ENCODE measurements at regions not wholly inside any gene's neighbourhood (a gene's known extent, or its start where the extent isn't known, plus 50 kb on each side); places are given as distances from the start of the nearest gene placed in this dataset.
A peak's percentile ranks its signal among the peaks of the same experiment; 100 is the strongest.

- Histone ChIP-seq H3K27ac (ENCODE audit: low read depth in 1 of 2, low read length in 2 of 2) (peak overlapping the region; percentile 33 to 54), H3K9me3 (ENCODE audit: control insufficient read depth, low read length) (no peaks in the 10 kb centered on the region), H3K4me3 (ENCODE audit: low read length in 2 of 2) (no peak overlapping the region), H3K27me3 (ENCODE audit: control insufficient read depth in 1 of 2, insufficient read depth in 2 of 2, low read length in 1 of 2) (no peaks in the 10 kb centered on the region), H3K36me3 (ENCODE audit: control insufficient read depth in 1 of 2, insufficient read depth in 2 of 2, low read length in 1 of 2) (no peaks in the 10 kb centered on the region), H3K4me1 (ENCODE audit: control insufficient read depth in 1 of 2, insufficient read depth in 2 of 2, low read length in 2 of 2) (peaks cover 7 to 15% of the 10 kb centered on the region in 2 donors)
- intact Hi-C loops (cut with DNase I) = no loop called here
- ATAC-seq (ENCODE audit: low FRiP score) (no peak), DNase-seq (no peak)
- WGBS, 2 donors = 70 to 76% methylated on average over 3 of the region's 3 CpGs
Observed at GRCh38 chr10:59082249-59082648, 94.2 kb upstream of the PHYHIPL start.

DNA sequence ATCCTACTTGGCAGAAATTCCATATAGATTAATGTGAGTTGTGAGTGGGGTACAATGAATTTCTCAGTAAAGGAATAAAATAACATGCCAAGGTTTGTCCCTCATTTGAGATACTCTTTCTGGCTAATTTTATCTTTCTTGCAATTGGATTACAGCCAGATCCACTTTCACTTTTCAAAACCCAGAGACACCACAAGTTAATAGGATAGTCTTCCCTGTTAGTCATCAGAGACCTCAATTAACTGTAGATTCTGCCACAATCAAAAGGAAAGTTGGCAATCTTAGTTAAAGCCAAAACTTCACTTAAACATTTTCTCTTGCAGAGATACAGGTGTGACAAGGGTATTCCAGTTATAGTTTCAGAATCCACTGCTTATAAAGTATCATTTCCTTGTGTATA lies 91.4 kb upstream of the PHYHIPL start:
- Histone ChIP-seq H3K4me3 (ENCODE audit: low read length in 2 of 2) (no peak overlapping the region), H3K4me1 (ENCODE audit: control insufficient read depth in 1 of 2, insufficient read depth in 2 of 2, low read length in 2 of 2) (peaks cover 4 to 13% of the 10 kb centered on the region in 2 donors), H3K27me3 (ENCODE audit: control insufficient read depth in 1 of 2, insufficient read depth in 2 of 2, low read length in 1 of 2) (no peaks in the 10 kb centered on the region), H3K27ac (ENCODE audit: low read depth in 1 of 2, low read length in 2 of 2) (no peak overlapping the region), H3K36me3 (ENCODE audit: control insufficient read depth in 1 of 2, insufficient read depth in 2 of 2, low read length in 1 of 2) (no peaks in the 10 kb centered on the region), H3K9me3 (ENCODE audit: control insufficient read depth, low read length) (no peaks in the 10 kb centered on the region)
- DNase-seq (no peak), ATAC-seq (ENCODE audit: low FRiP score) (no peak)
- intact Hi-C loops (cut with DNase I) = loop anchor here (5.0 kb wide), 2 partner anchors 83 to 88 kb away; no protein-coding TSS in a partner anchor

GRCh38 chr10:59085711-59086502 lies 90.5 kb upstream of the PHYHIPL start:
- 46 to 49% methylated on average over 6 of the region's 6 CpGs for WGBS, 2 donors
- Histone ChIP-seq H3K27me3 (ENCODE audit: control insufficient read depth in 1 of 2, insufficient read depth in 2 of 2, low read length in 1 of 2) (no peaks in the 10 kb centered on the region), H3K9me3 (ENCODE audit: control insufficient read depth, low read length) (no peaks in the 10 kb centered on the region), H3K4me3 (ENCODE audit: low read length in 2 of 2) (no peak overlapping the region), H3K27ac (ENCODE audit: low read depth in 1 of 2, low read length in 2 of 2) (peak overlapping the region in 1 of 2 donors; percentile 14), H3K4me1 (ENCODE audit: control insufficient read depth in 1 of 2, insufficient read depth in 2 of 2, low read length in 2 of 2) (peaks cover 0 to 9% of the 10 kb centered on the region in 2 donors), H3K36me3 (ENCODE audit: control insufficient read depth in 1 of 2, insufficient read depth in 2 of 2, low read length in 1 of 2) (no peaks in the 10 kb centered on the region)
- ATAC-seq (ENCODE audit: low FRiP score) (no peak), DNase-seq (no peak)
- intact Hi-C loops (cut with DNase I) = loop anchor here (5.0 kb wide), 2 partner anchors 84 to 89 kb away; no protein-coding TSS in a partner anchor

DNA sequence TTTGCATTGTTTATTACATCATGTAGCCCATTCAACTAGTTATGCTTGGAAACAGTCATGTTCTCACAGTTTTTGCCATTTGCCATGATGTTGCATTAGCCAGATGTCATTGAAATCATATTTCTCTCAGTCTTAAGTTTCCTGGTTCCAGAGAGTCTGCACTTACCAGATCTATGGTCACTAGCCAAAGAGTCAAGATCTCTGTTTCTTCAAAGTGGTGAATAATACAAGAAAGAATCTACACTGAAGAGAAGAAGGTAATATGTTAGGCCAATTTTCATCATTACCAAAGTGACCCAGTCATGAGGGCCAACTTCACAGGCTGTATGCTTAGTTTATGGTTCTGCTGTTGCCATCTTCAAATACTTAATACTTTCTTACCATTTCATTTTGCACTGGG lies 89.0 kb upstream of the PHYHIPL start:
- intact Hi-C loops (cut with DNase I) = loop anchor here (5.0 kb wide), 2 partner anchors 85 to 90 kb away; no protein-coding TSS in a partner anchor
- Histone ChIP-seq H3K27me3 (ENCODE audit: control insufficient read depth in 1 of 2, insufficient read depth in 2 of 2, low read length in 1 of 2) (no peaks in the 10 kb centered on the region), H3K4me1 (ENCODE audit: control insufficient read depth in 1 of 2, insufficient read depth in 2 of 2, low read length in 2 of 2) (peaks cover 6 to 7% of the 10 kb centered on the region in 2 donors), H3K27ac (ENCODE audit: low read depth in 1 of 2, low read length in 2 of 2) (peak overlapping the region in 1 of 2 donors; percentile 30), H3K9me3 (ENCODE audit: control insufficient read depth, low read length) (no peaks in the 10 kb centered on the region), H3K4me3 (ENCODE audit: low read length in 2 of 2) (no peak overlapping the region), H3K36me3 (ENCODE audit: control insufficient read depth in 1 of 2, insufficient read depth in 2 of 2, low read length in 1 of 2) (no peaks in the 10 kb centered on the region)
- DNase-seq = no peak
- ATAC-seq (ENCODE audit: low FRiP score) = no peak

DNA sequence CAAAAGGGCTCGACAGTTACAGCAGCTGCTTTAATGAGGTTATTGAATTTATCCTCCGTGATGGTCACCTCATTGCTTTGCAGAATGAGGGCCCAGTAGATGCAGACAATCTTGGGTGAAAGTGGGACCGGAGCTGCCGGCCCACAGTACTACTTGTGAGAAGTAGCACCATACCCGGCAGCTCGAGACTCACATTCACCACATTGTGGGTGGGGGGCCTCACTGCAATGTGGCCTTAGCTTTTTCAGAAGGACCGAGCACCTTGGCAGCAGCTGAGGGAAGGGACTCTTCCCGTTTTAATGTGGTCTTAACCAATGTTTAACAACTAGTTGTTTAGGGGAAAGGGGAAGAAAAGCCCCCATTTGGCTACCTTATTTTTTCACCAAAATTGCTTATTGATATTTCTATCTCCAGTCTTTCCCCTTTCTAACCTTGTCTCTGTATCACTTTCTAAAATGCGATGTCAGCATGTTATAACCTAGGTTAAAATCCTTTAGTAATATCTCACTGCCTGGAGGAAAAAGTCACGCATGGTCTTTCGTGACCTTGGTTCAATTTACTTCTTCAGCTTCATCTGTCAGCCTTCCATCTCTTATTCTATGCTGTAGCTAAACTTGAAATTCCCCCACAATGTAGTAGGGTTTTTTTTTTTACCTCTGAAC lies 87.4 kb upstream of the PHYHIPL start:
- no peak for ATAC-seq (ENCODE audit: low FRiP score)
- intact Hi-C loops (cut with DNase I) = loop anchor here (5.0 kb wide), 2 partner anchors 87 to 92 kb away; no protein-coding TSS in a partner anchor
- Histone ChIP-seq H3K36me3 (ENCODE audit: control insufficient read depth in 1 of 2, insufficient read depth in 2 of 2, low read length in 1 of 2) (no peaks in the 10 kb centered on the region), H3K9me3 (ENCODE audit: control insufficient read depth, low read length) (no peaks in the 10 kb centered on the region), H3K4me1 (ENCODE audit: control insufficient read depth in 1 of 2, insufficient read depth in 2 of 2, low read length in 2 of 2) (peaks cover 5 to 9% of the 10 kb centered on the region in 2 donors), H3K27ac (ENCODE audit: low read depth in 1 of 2, low read length in 2 of 2) (no peak overlapping the region), H3K27me3 (ENCODE audit: control insufficient read depth in 1 of 2, insufficient read depth in 2 of 2, low read length in 1 of 2) (no peaks in the 10 kb centered on the region), H3K4me3 (ENCODE audit: low read length in 2 of 2) (no peak overlapping the region)
- no peak for DNase-seq
- WGBS, 2 donors = 97% methylated on average over 11 of the region's 11 CpGs

- intact Hi-C loops (cut with DNase I) = loop anchor here in 1 of 2 donors (10.0 kb wide), 1 partner anchor 306 kb away; no protein-coding TSS in a partner anchor
- H3K36me3 ChIP-seq (ENCODE audit: control insufficient read depth in 1 of 2, insufficient read depth in 2 of 2, low read length in 1 of 2) = no peaks in the 10 kb centered on the region
- H3K27ac ChIP-seq (ENCODE audit: low read depth in 1 of 2, low read length in 2 of 2) = peak overlapping the region in 1 of 2 donors; percentile 57
- H3K4me1 ChIP-seq (ENCODE audit: control insufficient read depth in 1 of 2, insufficient read depth in 2 of 2, low read length in 2 of 2) = peaks cover 5 to 9% of the 10 kb centered on the region in 2 donors
- 67 to 69% methylated on average over 3 of the region's 3 CpGs for WGBS, 2 donors
- H3K27me3 ChIP-seq (ENCODE audit: control insufficient read depth in 1 of 2, insufficient read depth in 2 of 2, low read length in 1 of 2) = no peaks in the 10 kb centered on the region
- no peak overlapping the region for H3K4me3 ChIP-seq (ENCODE audit: low read length in 2 of 2)
- DNase-seq (no peak), ATAC-seq (ENCODE audit: low FRiP score) (no peak)
- H3K9me3 ChIP-seq (ENCODE audit: control insufficient read depth, low read length) = no peaks in the 10 kb centered on the region
Observed at GRCh38 chr10:59090817-59091622, 85.4 kb upstream of the PHYHIPL start.

GRCh38 chr10:59093461-59093860 lies 83.0 kb upstream of the PHYHIPL start:
- Histone ChIP-seq H3K27me3 (ENCODE audit: control insufficient read depth in 1 of 2, insufficient read depth in 2 of 2, low read length in 1 of 2) (no peaks in the 10 kb centered on the region), H3K36me3 (ENCODE audit: control insufficient read depth in 1 of 2, insufficient read depth in 2 of 2, low read length in 1 of 2) (no peaks in the 10 kb centered on the region), H3K4me3 (ENCODE audit: low read length in 2 of 2) (no peak overlapping the region), H3K9me3 (ENCODE audit: control insufficient read depth, low read length) (no peaks in the 10 kb centered on the region), H3K27ac (ENCODE audit: low read depth in 1 of 2, low read length in 2 of 2) (no peak overlapping the region), H3K4me1 (ENCODE audit: control insufficient read depth in 1 of 2, insufficient read depth in 2 of 2, low read length in 2 of 2) (peaks cover 6 to 9% of the 10 kb centered on the region in 2 donors)
- DNase-seq (no peak), ATAC-seq (ENCODE audit: low FRiP score) (no peak)
- intact Hi-C loops (cut with DNase I) = loop anchor here in 1 of 2 donors (10.0 kb wide), 1 partner anchor 309 kb away; no protein-coding TSS in a partner anchor
- 64 to 65% methylated on average over 2 of the region's 2 CpGs for WGBS, 2 donors

DNA sequence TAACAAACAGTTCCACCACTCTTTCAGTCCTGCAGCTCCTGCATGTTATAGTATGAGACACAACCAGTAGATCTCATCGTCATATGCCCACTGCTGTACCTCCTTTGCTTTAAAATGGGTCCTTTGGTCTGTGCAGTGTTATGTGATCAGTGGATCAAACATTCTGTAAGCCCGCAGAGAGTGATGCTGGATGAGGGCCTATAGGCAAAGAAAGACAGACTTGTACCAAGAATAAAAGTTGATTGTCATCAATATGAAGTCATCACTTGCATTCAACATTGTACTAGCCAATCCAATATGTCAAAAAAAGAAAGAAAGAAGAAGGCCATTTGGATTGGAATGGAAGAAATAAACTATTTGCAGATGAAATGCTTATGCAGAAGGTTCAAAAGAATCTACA lies 79.8 kb upstream of the PHYHIPL start:
- Histone ChIP-seq H3K27ac (ENCODE audit: low read depth in 1 of 2, low read length in 2 of 2) (no peak overlapping the region), H3K4me3 (ENCODE audit: low read length in 2 of 2) (no peak overlapping the region), H3K36me3 (ENCODE audit: control insufficient read depth in 1 of 2, insufficient read depth in 2 of 2, low read length in 1 of 2) (no peaks in the 10 kb centered on the region), H3K9me3 (ENCODE audit: control insufficient read depth, low read length) (no peaks in the 10 kb centered on the region), H3K27me3 (ENCODE audit: control insufficient read depth in 1 of 2, insufficient read depth in 2 of 2, low read length in 1 of 2) (no peaks in the 10 kb centered on the region), H3K4me1 (ENCODE audit: control insufficient read depth in 1 of 2, insufficient read depth in 2 of 2, low read length in 2 of 2) (peaks cover 6 to 10% of the 10 kb centered on the region in 2 donors)
- intact Hi-C loops (cut with DNase I) = loop anchor here in 1 of 2 donors (10.0 kb wide), 1 partner anchor 312 kb away; no protein-coding TSS in a partner anchor
- no peak for ATAC-seq (ENCODE audit: low FRiP score)
- no peak for DNase-seq
- 96 to 99% methylated on average over 2 of the region's 2 CpGs for WGBS, 2 donors

Data from aorta (tissue), 5 donors.